ENCODE measurements at regions not wholly inside any gene's neighbourhood (a gene's known extent, or its start where the extent isn't known, plus 50 kb on each side); places are given as distances from the start of the nearest gene placed in this dataset.
"Not testable (repeated sequence)": the region's sequence is repeated elsewhere in the genome, so short reads cannot be mapped to it uniquely, and the experiment has no call there.

DNA sequence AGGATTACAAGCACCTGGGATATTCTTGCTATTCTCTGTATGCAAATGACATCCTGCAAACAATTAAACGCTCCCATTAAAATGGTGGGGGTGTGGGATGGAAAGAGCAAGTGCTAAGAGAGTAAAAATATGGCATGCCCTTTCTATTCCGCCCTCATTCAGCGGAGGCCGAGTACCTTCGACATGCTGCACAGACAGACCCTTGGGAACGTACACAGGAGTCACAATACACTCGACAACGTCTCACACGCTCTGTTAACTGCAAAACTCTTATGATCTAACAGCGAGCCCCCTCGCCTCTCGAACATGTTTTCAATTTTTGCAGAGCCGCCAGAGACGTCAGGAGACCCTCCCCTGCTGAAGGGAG, 322.2 kb downstream of the CEMIP2 start:
- Histone ChIP-seq H4K20me1 (ENCODE audit: insufficient read depth, low read length) (no peaks in the 10 kb centered on the region), H3K4me1 (ENCODE audit: low read length) (no peaks in the 10 kb centered on the region), H2AFZ (ENCODE audit: low read depth, low read length) (no peak overlapping the region), H3K9ac (ENCODE audit: low read length) (no peak overlapping the region), H3K36me3 (replicated peaks; ENCODE audit: low read depth, low read length) (no peaks in the 10 kb centered on the region), H3K4me3 (ENCODE audit: low read length) (no peak overlapping the region), H3K79me2 (ENCODE audit: low read length) (no peaks in the 10 kb centered on the region), H3K9me3 (ENCODE audit: insufficient read depth, low read length) (no peaks in the 10 kb centered on the region), H3K27me3 (ENCODE audit: low read depth, low read length) (no peaks in the 10 kb centered on the region), H3K27ac (ENCODE audit: low read length) (no peak overlapping the region), H3K4me2 (ENCODE audit: low read length) (no peak overlapping the region)
- TF ChIP-seq EZH2phosphoT487 (IDR thresholded peaks at IDR 0.05; ENCODE audit: low read depth), result no peak
- TF ChIP-seq, protein P1, sequence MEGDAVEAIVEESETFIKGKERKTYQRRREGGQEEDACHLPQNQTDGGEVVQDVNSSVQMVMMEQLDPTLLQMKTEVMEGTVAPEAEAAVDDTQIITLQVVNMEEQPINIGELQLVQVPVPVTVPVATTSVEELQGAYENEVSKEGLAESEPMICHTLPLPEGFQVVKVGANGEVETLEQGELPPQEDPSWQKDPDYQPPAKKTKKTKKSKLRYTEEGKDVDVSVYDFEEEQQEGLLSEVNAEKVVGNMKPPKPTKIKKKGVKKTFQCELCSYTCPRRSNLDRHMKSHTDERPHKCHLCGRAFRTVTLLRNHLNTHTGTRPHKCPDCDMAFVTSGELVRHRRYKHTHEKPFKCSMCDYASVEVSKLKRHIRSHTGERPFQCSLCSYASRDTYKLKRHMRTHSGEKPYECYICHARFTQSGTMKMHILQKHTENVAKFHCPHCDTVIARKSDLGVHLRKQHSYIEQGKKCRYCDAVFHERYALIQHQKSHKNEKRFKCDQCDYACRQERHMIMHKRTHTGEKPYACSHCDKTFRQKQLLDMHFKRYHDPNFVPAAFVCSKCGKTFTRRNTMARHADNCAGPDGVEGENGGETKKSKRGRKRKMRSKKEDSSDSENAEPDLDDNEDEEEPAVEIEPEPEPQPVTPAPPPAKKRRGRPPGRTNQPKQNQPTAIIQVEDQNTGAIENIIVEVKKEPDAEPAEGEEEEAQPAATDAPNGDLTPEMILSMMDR (IDR thresholded peaks at IDR 0.05; ENCODE audit: low read depth, low read length), result no peak

DNA sequence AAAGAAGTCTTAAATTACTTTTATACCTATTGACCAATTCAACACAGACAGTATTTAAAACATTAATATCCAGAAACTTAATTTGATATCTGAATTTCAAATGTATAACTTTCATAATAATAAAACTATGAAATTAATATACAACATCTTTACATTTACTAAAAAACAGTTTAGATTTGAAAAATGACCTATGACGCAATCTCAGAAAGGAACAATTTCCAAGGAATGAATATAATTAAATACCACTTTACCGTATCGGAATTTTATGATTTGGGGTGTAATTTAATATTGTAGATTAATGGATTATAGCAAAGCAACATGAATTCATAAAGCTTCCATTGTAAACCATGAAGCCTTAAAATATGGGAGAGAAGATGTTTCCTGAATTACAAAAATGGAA, 321.5 kb upstream of the TRPM3 start:
- Histone ChIP-seq H3K27ac (ENCODE audit: low read length) (no peak overlapping the region), H3K4me2 (ENCODE audit: low read length) (no peak overlapping the region), H3K79me2 (ENCODE audit: low read length) (no peaks in the 10 kb centered on the region), H4K20me1 (ENCODE audit: insufficient read depth, low read length) (no peaks in the 10 kb centered on the region), H3K4me3 (ENCODE audit: low read length) (no peak overlapping the region), H3K4me1 (ENCODE audit: low read length) (no peaks in the 10 kb centered on the region), H3K9me3 (ENCODE audit: insufficient read depth, low read length) (no peaks in the 10 kb centered on the region), H3K36me3 (replicated peaks; ENCODE audit: low read depth, low read length) (no peaks in the 10 kb centered on the region), H2AFZ (ENCODE audit: low read depth, low read length) (no peak overlapping the region), H3K9ac (ENCODE audit: low read length) (no peak overlapping the region), H3K27me3 (ENCODE audit: low read depth, low read length) (no peaks in the 10 kb centered on the region)
- TF ChIP-seq, protein P1 (IDR thresholded peaks at IDR 0.05; ENCODE audit: low read depth, low read length), result no peak
- no peak for TF ChIP-seq EZH2phosphoT487 (IDR thresholded peaks at IDR 0.05; ENCODE audit: low read depth)

DNA sequence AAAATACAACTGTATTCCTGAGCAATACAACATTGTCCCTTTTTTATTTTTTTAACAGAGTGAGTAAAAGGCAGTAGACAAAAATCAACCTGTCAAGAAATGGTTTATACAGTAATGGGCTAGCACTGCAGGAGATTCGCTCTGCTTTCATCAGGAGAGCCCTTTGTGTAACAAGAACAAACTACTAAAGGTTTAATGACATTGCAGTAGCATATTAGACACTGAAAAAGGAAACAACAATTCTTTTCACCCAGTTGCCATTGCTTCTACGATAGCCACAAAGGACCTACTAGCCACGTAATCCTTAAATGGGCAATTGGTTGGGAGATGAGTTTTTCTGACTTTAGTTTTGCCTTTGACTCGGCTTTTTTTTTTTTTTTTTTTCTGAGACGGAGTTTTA, 319.8 kb upstream of the TRPM3 start:
- H3K4me2 ChIP-seq (ENCODE audit: low read length), result no peak overlapping the region
- no peak overlapping the region for H3K4me3 ChIP-seq (ENCODE audit: low read length)
- no peaks in the 10 kb centered on the region for H3K79me2 ChIP-seq (ENCODE audit: low read length)
- no peaks in the 10 kb centered on the region for H3K27me3 ChIP-seq (ENCODE audit: low read depth, low read length)
- no peaks in the 10 kb centered on the region for H3K4me1 ChIP-seq (ENCODE audit: low read length)
- H2AFZ ChIP-seq (ENCODE audit: low read depth, low read length), result no peak overlapping the region
- no peak overlapping the region for H3K9ac ChIP-seq (ENCODE audit: low read length)
- H3K36me3 ChIP-seq (replicated peaks; ENCODE audit: low read depth, low read length), result no peaks in the 10 kb centered on the region
- no peak overlapping the region for H3K27ac ChIP-seq (ENCODE audit: low read length)
- no peaks in the 10 kb centered on the region for H3K9me3 ChIP-seq (ENCODE audit: insufficient read depth, low read length)
- no peak for TF ChIP-seq EZH2phosphoT487 (IDR thresholded peaks at IDR 0.05; ENCODE audit: low read depth)
- TF ChIP-seq, protein P1 (IDR thresholded peaks at IDR 0.05; ENCODE audit: low read depth, low read length), result no peak
- H4K20me1 ChIP-seq (ENCODE audit: insufficient read depth, low read length), result no peaks in the 10 kb centered on the region

DNA sequence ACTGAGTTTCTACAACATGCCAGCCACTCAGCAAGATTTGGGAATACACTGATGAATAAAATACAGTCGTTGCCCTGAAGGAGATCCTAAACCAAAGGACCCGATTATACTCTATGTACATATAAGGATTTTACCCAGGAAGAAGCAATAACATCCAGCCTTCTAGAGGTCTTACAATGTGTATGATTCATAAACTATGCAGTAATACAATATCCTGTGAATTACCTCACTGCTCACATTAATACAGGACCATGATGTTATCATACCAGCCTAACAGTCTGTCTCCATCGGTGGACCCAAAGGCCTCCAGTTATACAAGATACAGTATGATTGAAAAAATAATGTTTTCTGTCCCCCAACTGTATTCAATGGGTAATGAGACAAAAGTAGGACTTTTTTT, 310.5 kb upstream of the TRPM3 start:
- Histone ChIP-seq H3K4me2 (ENCODE audit: low read length) (no peak overlapping the region), H2AFZ (ENCODE audit: low read depth, low read length) (no peak overlapping the region), H3K4me1 (ENCODE audit: low read length) (no peaks in the 10 kb centered on the region), H4K20me1 (ENCODE audit: insufficient read depth, low read length) (no peaks in the 10 kb centered on the region), H3K36me3 (replicated peaks; ENCODE audit: low read depth, low read length) (no peaks in the 10 kb centered on the region), H3K9ac (ENCODE audit: low read length) (no peak overlapping the region), H3K9me3 (ENCODE audit: insufficient read depth, low read length) (no peaks in the 10 kb centered on the region), H3K27me3 (ENCODE audit: low read depth, low read length) (no peaks in the 10 kb centered on the region), H3K4me3 (ENCODE audit: low read length) (no peak overlapping the region), H3K27ac (ENCODE audit: low read length) (no peak overlapping the region), H3K79me2 (ENCODE audit: low read length) (no peaks in the 10 kb centered on the region)
- TF ChIP-seq, protein P1 (IDR thresholded peaks at IDR 0.05; ENCODE audit: low read depth, low read length), result no peak
- TF ChIP-seq EZH2phosphoT487 (IDR thresholded peaks at IDR 0.05; ENCODE audit: low read depth), result no peak

DNA sequence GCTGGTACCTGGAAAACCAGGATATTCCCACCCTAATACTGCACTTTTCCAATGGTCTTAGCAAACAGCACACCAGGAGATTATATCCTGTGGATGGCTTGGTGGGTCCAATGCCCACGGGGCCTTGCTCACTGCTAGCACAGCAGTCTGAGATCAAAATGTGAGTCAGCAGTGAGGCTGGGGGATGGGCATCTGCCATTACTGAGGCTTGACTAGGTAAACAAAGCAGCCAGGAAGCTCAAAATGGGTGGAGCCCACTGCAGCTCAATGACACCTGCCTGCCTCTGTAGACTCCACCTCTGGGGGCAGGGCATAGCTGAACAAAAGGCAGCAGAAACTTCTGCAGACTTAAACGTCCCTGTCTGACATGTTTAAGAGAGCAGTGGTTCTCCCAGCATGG, 285.9 kb upstream of the TRPM3 start:
- H3K4me2 ChIP-seq (ENCODE audit: low read length); H2AFZ ChIP-seq (ENCODE audit: low read depth, low read length); H3K9ac ChIP-seq (ENCODE audit: low read length); H3K4me3 ChIP-seq (ENCODE audit: low read length); H3K36me3 ChIP-seq (replicated peaks; ENCODE audit: low read depth, low read length); H3K9me3 ChIP-seq (ENCODE audit: insufficient read depth, low read length); H3K4me1 ChIP-seq (ENCODE audit: low read length); H3K27me3 ChIP-seq (ENCODE audit: low read depth, low read length); H4K20me1 ChIP-seq (ENCODE audit: insufficient read depth, low read length); H3K79me2 ChIP-seq (ENCODE audit: low read length); H3K27ac ChIP-seq (ENCODE audit: low read length): not testable (repeated sequence)

All from OCI-LY3 (cell line).